ENCODE measurements at regions not wholly inside any gene's neighbourhood (a gene's known extent, or its start where the extent isn't known, plus 50 kb on each side); places are given as distances from the start of the nearest gene placed in this dataset.

DNA sequence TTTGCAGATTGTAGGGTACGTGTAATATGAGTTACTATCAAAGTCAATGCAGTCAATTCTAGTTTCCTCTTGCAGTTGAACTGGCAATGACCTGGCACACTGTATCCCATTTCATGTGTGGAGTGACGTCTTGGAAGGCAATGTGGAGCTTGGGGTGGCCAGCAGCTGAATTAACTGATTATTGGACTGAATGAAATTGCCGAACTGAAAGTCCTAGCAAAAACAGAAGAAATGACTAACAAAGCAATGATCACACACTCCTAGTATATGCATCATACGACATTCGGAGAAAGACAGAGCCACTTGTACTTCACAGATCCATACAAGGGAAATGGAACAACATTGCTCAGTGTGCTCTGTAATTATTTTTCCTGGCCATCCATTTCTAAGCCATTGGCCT is 259.1 kb upstream of the DAPK1 start:
- H3K27me3 ChIP-seq (ENCODE audit: insufficient read depth) = no peaks in the 10 kb centered on the region
- H3K36me3 ChIP-seq (ENCODE audit: insufficient read depth) = no peaks in the 10 kb centered on the region
- H3K27ac ChIP-seq (ENCODE audit: low read depth) = no peak overlapping the region
- H4K20me1 ChIP-seq (replicated peaks; ENCODE audit: insufficient read depth) = no peaks in the 10 kb centered on the region
- no peaks in the 10 kb centered on the region; the same call in 1 of the 2 replicates for H3K4me1 ChIP-seq (ENCODE audit: insufficient read depth)
- DNase-seq (ENCODE audit: low spot score) = no peak
- H3K9me3 Mint-ChIP-seq = no peaks in the 10 kb centered on the region
- H3K36me3 Mint-ChIP-seq (ENCODE audit: low read depth) = no peaks in the 10 kb centered on the region
- H3K79me2 ChIP-seq (replicated peaks; ENCODE audit: insufficient read depth) = no peaks in the 10 kb centered on the region
- H3K4me2 ChIP-seq = no peak overlapping the region
- H3K9me2 ChIP-seq (ENCODE audit: insufficient read depth) = no peaks in the 10 kb centered on the region
- TF ChIP-seq ZNF331 (CRISPR knock-in tag; IDR thresholded peaks at IDR 0.05; ENCODE audit: low read depth) = no peak
- TF ChIP-seq POLR2AphosphoS5 (IDR thresholded peaks at IDR 0.05; ENCODE audit: low read depth) = no peak
- TF ChIP-seq, protein P1, sequence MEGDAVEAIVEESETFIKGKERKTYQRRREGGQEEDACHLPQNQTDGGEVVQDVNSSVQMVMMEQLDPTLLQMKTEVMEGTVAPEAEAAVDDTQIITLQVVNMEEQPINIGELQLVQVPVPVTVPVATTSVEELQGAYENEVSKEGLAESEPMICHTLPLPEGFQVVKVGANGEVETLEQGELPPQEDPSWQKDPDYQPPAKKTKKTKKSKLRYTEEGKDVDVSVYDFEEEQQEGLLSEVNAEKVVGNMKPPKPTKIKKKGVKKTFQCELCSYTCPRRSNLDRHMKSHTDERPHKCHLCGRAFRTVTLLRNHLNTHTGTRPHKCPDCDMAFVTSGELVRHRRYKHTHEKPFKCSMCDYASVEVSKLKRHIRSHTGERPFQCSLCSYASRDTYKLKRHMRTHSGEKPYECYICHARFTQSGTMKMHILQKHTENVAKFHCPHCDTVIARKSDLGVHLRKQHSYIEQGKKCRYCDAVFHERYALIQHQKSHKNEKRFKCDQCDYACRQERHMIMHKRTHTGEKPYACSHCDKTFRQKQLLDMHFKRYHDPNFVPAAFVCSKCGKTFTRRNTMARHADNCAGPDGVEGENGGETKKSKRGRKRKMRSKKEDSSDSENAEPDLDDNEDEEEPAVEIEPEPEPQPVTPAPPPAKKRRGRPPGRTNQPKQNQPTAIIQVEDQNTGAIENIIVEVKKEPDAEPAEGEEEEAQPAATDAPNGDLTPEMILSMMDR (conservative IDR thresholded peaks at IDR 0.05; ENCODE audit: low read depth in 2 of 2) = no peak
- TF ChIP-seq, protein P2, sequence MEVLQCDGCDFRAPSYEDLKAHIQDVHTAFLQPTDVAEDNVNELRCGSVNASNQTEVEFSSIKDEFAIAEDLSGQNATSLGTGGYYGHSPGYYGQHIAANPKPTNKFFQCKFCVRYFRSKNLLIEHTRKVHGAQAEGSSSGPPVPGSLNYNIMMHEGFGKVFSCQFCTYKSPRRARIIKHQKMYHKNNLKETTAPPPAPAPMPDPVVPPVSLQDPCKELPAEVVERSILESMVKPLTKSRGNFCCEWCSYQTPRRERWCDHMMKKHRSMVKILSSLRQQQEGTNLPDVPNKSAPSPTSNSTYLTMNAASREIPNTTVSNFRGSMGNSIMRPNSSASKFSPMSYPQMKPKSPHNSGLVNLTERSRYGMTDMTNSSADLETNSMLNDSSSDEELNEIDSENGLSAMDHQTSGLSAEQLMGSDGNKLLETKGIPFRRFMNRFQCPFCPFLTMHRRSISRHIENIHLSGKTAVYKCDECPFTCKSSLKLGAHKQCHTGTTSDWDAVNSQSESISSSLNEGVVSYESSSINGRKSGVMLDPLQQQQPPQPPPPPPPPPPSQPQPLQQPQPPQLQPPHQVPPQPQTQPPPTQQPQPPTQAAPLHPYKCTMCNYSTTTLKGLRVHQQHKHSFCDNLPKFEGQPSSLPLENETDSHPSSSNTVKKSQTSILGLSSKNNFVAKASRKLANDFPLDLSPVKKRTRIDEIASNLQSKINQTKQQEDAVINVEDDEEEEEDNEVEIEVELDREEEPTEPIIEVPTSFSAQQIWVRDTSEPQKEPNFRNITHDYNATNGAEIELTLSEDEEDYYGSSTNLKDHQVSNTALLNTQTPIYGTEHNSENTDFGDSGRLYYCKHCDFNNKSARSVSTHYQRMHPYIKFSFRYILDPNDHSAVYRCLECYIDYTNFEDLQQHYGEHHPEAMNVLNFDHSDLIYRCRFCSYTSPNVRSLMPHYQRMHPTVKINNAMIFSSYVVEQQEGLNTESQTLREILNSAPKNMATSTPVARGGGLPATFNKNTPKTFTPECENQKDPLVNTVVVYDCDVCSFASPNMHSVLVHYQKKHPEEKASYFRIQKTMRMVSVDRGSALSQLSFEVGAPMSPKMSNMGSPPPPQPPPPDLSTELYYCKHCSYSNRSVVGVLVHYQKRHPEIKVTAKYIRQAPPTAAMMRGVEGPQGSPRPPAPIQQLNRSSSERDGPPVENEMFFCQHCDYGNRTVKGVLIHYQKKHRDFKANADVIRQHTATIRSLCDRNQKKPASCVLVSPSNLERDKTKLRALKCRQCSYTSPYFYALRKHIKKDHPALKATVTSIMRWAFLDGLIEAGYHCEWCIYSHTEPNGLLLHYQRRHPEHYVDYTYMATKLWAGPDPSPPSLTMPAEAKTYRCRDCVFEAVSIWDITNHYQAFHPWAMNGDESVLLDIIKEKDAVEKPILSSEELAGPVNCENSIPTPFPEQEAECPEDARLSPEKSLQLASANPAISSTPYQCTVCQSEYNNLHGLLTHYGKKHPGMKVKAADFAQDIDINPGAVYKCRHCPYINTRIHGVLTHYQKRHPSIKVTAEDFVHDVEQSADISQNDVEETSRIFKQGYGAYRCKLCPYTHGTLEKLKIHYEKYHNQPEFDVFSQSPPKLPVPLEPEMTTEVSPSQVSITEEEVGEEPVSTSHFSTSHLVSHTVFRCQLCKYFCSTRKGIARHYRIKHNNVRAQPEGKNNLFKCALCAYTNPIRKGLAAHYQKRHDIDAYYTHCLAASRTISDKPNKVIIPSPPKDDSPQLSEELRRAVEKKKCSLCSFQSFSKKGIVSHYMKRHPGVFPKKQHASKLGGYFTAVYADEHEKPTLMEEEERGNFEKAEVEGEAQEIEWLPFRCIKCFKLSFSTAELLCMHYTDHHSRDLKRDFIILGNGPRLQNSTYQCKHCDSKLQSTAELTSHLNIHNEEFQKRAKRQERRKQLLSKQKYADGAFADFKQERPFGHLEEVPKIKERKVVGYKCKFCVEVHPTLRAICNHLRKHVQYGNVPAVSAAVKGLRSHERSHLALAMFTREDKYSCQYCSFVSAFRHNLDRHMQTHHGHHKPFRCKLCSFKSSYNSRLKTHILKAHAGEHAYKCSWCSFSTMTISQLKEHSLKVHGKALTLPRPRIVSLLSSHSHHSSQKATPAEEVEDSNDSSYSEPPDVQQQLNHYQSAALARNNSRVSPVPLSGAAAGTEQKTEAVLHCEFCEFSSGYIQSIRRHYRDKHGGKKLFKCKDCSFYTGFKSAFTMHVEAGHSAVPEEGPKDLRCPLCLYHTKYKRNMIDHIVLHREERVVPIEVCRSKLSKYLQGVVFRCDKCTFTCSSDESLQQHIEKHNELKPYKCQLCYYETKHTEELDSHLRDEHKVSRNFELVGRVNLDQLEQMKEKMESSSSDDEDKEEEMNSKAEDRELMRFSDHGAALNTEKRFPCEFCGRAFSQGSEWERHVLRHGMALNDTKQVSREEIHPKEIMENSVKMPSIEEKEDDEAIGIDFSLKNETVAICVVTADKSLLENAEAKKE (CRISPR knock-in tag; IDR thresholded peaks at IDR 0.05) = no peak
- no peak for TF ChIP-seq JUNB (IDR thresholded peaks at IDR 0.05; ENCODE audit: unreplicated experiment)
- TF ChIP-seq, protein P3, sequence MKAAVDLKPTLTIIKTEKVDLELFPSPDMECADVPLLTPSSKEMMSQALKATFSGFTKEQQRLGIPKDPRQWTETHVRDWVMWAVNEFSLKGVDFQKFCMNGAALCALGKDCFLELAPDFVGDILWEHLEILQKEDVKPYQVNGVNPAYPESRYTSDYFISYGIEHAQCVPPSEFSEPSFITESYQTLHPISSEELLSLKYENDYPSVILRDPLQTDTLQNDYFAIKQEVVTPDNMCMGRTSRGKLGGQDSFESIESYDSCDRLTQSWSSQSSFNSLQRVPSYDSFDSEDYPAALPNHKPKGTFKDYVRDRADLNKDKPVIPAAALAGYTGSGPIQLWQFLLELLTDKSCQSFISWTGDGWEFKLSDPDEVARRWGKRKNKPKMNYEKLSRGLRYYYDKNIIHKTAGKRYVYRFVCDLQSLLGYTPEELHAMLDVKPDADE (IDR thresholded peaks at IDR 0.05) = no peak
- TF ChIP-seq EZH2phosphoT487 (IDR thresholded peaks at IDR 0.05; ENCODE audit: unreplicated experiment) = no peak
- TF ChIP-seq STAT1 (IDR thresholded peaks at IDR 0.05; ENCODE audit: unreplicated experiment) = no peak
- TF ChIP-seq CREB1 (CRISPR knock-in tag; IDR thresholded peaks at IDR 0.05; ENCODE audit: low read depth) = no peak
- no peak for TF ChIP-seq NANOG (IDR thresholded peaks at IDR 0.05; ENCODE audit: borderline replicate concordance)
- no peak for TF ChIP-seq REST (IDR thresholded peaks at IDR 0.05; ENCODE audit: unreplicated experiment)
- no peak for ATAC-seq
- no peaks in the 10 kb centered on the region for H3K4me1 Mint-ChIP-seq
- peaks cover 4% of the 10 kb centered on the region for H3K27me3 Mint-ChIP-seq (ENCODE audit: insufficient read depth, low read depth, poor library complexity)
- H3K4me3 ChIP-seq = no peak overlapping the region
- H2AFZ ChIP-seq = no peak overlapping the region
- no peaks in the 10 kb centered on the region for H3F3A ChIP-seq (replicated peaks; ENCODE audit: low read depth)
- no peak overlapping the region for H3K4me3 Mint-ChIP-seq
- H3K27ac Mint-ChIP-seq = no peak overlapping the region
